ENCODE measurements at regions not wholly inside any gene's neighbourhood (a gene's known extent, or its start where the extent isn't known, plus 50 kb on each side); places are given as distances from the start of the nearest gene placed in this dataset.

DNA sequence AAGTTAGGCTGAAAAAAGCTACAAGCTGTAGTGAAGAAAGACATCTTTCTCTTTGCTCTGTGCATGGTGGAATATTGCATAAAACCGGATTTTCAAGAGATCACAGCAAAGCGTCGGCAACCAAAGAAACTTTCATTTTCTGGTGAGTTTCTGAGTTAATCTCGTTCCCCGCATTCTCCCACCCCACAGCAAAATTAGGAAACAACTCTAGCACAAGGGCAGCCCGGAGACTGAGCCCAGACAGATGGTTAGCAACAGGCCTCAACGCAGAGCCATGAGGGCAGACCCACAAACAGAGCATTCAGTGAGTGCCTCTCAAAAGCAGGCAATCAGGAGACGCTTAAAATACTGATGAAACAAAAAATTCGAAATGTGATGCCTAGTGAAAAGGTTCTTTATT lies 396.1 kb upstream of the KLF6 start:
- peaks cover 4% of the 10 kb centered on the region; the same call in 1 of the 2 replicates for H3K9me3 Mint-ChIP-seq
- H3K27me3 Mint-ChIP-seq (ENCODE audit: low read depth): no peaks in the 10 kb centered on the region
- CTCF ChIA-PET: no interaction called here
- H3K4me1 Mint-ChIP-seq: peaks cover 4% of the 10 kb centered on the region
- ATAC-seq: no peak
- H3K4me3 Mint-ChIP-seq: no peak overlapping the region
- no peaks in the 10 kb centered on the region for H3K36me3 Mint-ChIP-seq
- POLR2A ChIA-PET: no interaction called here
- no peak for TF ChIP-seq USF1 (CRISPR knock-in tag; IDR thresholded peaks at IDR 0.05)
- TF ChIP-seq, protein P1, sequence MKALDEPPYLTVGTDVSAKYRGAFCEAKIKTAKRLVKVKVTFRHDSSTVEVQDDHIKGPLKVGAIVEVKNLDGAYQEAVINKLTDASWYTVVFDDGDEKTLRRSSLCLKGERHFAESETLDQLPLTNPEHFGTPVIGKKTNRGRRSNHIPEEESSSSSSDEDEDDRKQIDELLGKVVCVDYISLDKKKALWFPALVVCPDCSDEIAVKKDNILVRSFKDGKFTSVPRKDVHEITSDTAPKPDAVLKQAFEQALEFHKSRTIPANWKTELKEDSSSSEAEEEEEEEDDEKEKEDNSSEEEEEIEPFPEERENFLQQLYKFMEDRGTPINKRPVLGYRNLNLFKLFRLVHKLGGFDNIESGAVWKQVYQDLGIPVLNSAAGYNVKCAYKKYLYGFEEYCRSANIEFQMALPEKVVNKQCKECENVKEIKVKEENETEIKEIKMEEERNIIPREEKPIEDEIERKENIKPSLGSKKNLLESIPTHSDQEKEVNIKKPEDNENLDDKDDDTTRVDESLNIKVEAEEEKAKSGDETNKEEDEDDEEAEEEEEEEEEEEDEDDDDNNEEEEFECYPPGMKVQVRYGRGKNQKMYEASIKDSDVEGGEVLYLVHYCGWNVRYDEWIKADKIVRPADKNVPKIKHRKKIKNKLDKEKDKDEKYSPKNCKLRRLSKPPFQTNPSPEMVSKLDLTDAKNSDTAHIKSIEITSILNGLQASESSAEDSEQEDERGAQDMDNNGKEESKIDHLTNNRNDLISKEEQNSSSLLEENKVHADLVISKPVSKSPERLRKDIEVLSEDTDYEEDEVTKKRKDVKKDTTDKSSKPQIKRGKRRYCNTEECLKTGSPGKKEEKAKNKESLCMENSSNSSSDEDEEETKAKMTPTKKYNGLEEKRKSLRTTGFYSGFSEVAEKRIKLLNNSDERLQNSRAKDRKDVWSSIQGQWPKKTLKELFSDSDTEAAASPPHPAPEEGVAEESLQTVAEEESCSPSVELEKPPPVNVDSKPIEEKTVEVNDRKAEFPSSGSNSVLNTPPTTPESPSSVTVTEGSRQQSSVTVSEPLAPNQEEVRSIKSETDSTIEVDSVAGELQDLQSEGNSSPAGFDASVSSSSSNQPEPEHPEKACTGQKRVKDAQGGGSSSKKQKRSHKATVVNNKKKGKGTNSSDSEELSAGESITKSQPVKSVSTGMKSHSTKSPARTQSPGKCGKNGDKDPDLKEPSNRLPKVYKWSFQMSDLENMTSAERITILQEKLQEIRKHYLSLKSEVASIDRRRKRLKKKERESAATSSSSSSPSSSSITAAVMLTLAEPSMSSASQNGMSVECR (CRISPR knock-in tag; IDR thresholded peaks at IDR 0.05; ENCODE audit: borderline replicate concordance): no peak
- H3K27ac Mint-ChIP-seq: no peak overlapping the region
- DNase-seq (ENCODE audit: low spot score): no peak

GRCh38 chr10:4177791-4178190 lies 392.8 kb upstream of the KLF6 start:
- no peak overlapping the region for H3K4me3 Mint-ChIP-seq
- no peaks in the 10 kb centered on the region for H3K27me3 Mint-ChIP-seq (ENCODE audit: low read depth)
- H3K4me1 Mint-ChIP-seq: no peaks in the 10 kb centered on the region
- H3K9me3 Mint-ChIP-seq: peaks cover 5% of the 10 kb centered on the region
- POLR2A ChIA-PET: no interaction called here
- no peaks in the 10 kb centered on the region; the same call in 1 of the 2 replicates for H3K36me3 Mint-ChIP-seq
- ATAC-seq (no peak), DNase-seq (ENCODE audit: low spot score) (no peak)
- H3K27ac Mint-ChIP-seq: no peak overlapping the region
- no peak for TF ChIP-seq FOXJ3 (CRISPR knock-in tag; IDR thresholded peaks at IDR 0.05; ENCODE audit: borderline replicate concordance)
- CTCF ChIA-PET: no interaction called here

GRCh38 chr10:4176500-4177281 lies 391.7 kb upstream of the KLF6 start:
- ChIA-PET POLR2A (no interaction called here), CTCF (no interaction called here)
- Mint-ChIP-seq H3K4me1 (no peaks in the 10 kb centered on the region), H3K9me3 (peaks cover 15% of the 10 kb centered on the region), H3K36me3 (peaks cover 4% of the 10 kb centered on the region), H3K27ac (no peak overlapping the region), H3K27me3 (ENCODE audit: low read depth) (no peaks in the 10 kb centered on the region), H3K4me3 (no peak overlapping the region)
- TF ChIP-seq RELA (CRISPR knock-in tag; IDR thresholded peaks at IDR 0.05; ENCODE audit: borderline replicate concordance) (no peak), ZNF416 (CRISPR knock-in tag; IDR thresholded peaks at IDR 0.05) (no peak), CREM (CRISPR knock-in tag; IDR thresholded peaks at IDR 0.05) (no peak), USF1 (CRISPR knock-in tag; IDR thresholded peaks at IDR 0.05) (no peak), ZNF512 (CRISPR knock-in tag; IDR thresholded peaks at IDR 0.05; ENCODE audit: borderline replicate concordance) (no peak)
- TF ChIP-seq, protein P2, sequence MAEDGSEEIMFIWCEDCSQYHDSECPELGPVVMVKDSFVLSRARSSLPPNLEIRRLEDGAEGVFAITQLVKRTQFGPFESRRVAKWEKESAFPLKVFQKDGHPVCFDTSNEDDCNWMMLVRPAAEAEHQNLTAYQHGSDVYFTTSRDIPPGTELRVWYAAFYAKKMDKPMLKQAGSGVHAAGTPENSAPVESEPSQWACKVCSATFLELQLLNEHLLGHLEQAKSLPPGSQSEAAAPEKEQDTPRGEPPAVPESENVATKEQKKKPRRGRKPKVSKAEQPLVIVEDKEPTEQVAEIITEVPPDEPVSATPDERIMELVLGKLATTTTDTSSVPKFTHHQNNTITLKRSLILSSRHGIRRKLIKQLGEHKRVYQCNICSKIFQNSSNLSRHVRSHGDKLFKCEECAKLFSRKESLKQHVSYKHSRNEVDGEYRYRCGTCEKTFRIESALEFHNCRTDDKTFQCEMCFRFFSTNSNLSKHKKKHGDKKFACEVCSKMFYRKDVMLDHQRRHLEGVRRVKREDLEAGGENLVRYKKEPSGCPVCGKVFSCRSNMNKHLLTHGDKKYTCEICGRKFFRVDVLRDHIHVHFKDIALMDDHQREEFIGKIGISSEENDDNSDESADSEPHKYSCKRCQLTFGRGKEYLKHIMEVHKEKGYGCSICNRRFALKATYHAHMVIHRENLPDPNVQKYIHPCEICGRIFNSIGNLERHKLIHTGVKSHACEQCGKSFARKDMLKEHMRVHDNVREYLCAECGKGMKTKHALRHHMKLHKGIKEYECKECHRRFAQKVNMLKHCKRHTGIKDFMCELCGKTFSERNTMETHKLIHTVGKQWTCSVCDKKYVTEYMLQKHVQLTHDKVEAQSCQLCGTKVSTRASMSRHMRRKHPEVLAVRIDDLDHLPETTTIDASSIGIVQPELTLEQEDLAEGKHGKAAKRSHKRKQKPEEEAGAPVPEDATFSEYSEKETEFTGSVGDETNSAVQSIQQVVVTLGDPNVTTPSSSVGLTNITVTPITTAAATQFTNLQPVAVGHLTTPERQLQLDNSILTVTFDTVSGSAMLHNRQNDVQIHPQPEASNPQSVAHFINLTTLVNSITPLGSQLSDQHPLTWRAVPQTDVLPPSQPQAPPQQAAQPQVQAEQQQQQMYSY (CRISPR knock-in tag; IDR thresholded peaks at IDR 0.05): no peak
- TF ChIP-seq, protein P3, sequence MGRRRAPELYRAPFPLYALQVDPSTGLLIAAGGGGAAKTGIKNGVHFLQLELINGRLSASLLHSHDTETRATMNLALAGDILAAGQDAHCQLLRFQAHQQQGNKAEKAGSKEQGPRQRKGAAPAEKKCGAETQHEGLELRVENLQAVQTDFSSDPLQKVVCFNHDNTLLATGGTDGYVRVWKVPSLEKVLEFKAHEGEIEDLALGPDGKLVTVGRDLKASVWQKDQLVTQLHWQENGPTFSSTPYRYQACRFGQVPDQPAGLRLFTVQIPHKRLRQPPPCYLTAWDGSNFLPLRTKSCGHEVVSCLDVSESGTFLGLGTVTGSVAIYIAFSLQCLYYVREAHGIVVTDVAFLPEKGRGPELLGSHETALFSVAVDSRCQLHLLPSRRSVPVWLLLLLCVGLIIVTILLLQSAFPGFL (CRISPR knock-in tag; IDR thresholded peaks at IDR 0.05; ENCODE audit: borderline replicate concordance): no peak
- DNase-seq (ENCODE audit: low spot score) (no peak), ATAC-seq (no peak)
